ENCODE measurements at regions not wholly inside any gene's neighbourhood (a gene's known extent, or its start where the extent isn't known, plus 50 kb on each side); places are given as distances from the start of the nearest gene placed in this dataset.

GRCh38 chr2:190820416-190820815 lies 60.2 kb upstream of the GLS start (continued):
- no peak for TF ChIP-seq ZNF776 (tag by site-specific recombination; IDR thresholded peaks at IDR 0.05; ENCODE audit: borderline replicate concordance)
- no peak for TF ChIP-seq KLF7 (tag by site-specific recombination; IDR thresholded peaks at IDR 0.05; ENCODE audit: borderline replicate concordance)
- no peak for TF ChIP-seq ZNF549 (tag by site-specific recombination; IDR thresholded peaks at IDR 0.05)
- TF ChIP-seq ZNF555 (tag by site-specific recombination; conservative IDR thresholded peaks at IDR 0.05): no peak
- TF ChIP-seq SCRT1 (tag by site-specific recombination; IDR thresholded peaks at IDR 0.05; ENCODE audit: borderline replicate concordance): no peak
- TF ChIP-seq GLIS1 (tag by site-specific recombination; IDR thresholded peaks at IDR 0.05): no peak
- no peak for TF ChIP-seq ZNF548 (tag by site-specific recombination; IDR thresholded peaks at IDR 0.05)
- no peak for TF ChIP-seq HOXD13 (CRISPR knock-in tag; IDR thresholded peaks at IDR 0.05; ENCODE audit: borderline replicate concordance)

- Histone ChIP-seq H3K4me3 (ENCODE audit: low read depth, low read length) (no peak overlapping the region), H3K27ac (ENCODE audit: extremely low read depth, low read depth, low read length) (no peak overlapping the region), H3K4me1 (ENCODE audit: control insufficient read depth, insufficient read depth, low read length) (no peaks in the 10 kb centered on the region), H3K9me3 (ENCODE audit: control insufficient read depth, insufficient read depth, low read depth, low read length) (no peaks in the 10 kb centered on the region), H3K36me3 (ENCODE audit: control insufficient read depth in 2 of 2, insufficient read depth in 1 of 2, low read length in 2 of 2) (no peaks in the 10 kb centered on the region)
- CTCF ChIA-PET: interaction anchor here (0.6 to 1.3 kb wide), 4 partner anchors 13 to 612 kb away, joined by 3 to 5 read pairs (median 4); no protein-coding TSS in a partner anchor
- POLR2A ChIA-PET: no interaction called here
- TF ChIP-seq ZNF26 (tag by site-specific recombination; IDR thresholded peaks at IDR 0.05) (no peak), ZNF16 (tag by site-specific recombination; IDR thresholded peaks at IDR 0.05; ENCODE audit: low read depth) (no peak), ZNF76 (tag by site-specific recombination; IDR thresholded peaks at IDR 0.05; ENCODE audit: borderline replicate concordance, low read depth) (no peak), ZNF341 (tag by site-specific recombination; IDR thresholded peaks at IDR 0.05; ENCODE audit: low read depth) (no peak), ZNF530 (tag by site-specific recombination; IDR thresholded peaks at IDR 0.05; ENCODE audit: low read depth) (no peak), ZNF529 (tag by site-specific recombination; IDR thresholded peaks at IDR 0.05; ENCODE audit: insufficient replicate concordance) (no peak), ZNF513 (tag by site-specific recombination; IDR thresholded peaks at IDR 0.05) (no peak), ZNF423 (tag by site-specific recombination; IDR thresholded peaks at IDR 0.05) (no peak), ZNF221 (tag by site-specific recombination; IDR thresholded peaks at IDR 0.05; ENCODE audit: borderline replicate concordance) (no peak), KLF8 (tag by site-specific recombination; IDR thresholded peaks at IDR 0.05) (no peak), ZNF670 (tag by site-specific recombination; IDR thresholded peaks at IDR 0.05; ENCODE audit: low read depth) (no peak), ZNF488 (tag by site-specific recombination; IDR thresholded peaks at IDR 0.05) (no peak), ZNF398 (tag by site-specific recombination; IDR thresholded peaks at IDR 0.05) (no peak)
Observed at GRCh38 chr2:190822043-190822442, 58.6 kb upstream of the GLS start.
